RWPE1 (cell line): ENCODE measurements at regions not wholly inside any gene's neighbourhood (a gene's known extent, or its start where the extent isn't known, plus 50 kb on each side); places are given as distances from the start of the nearest gene placed in this dataset.

Experiments used
- CTCF ChIA-PET: fragments of 350-600 bp; sonication (Branson Sonifier 250); formaldehyde crosslinking; extraction: SDS; loops from one replicate; lab custom pipeline; 2021; lab: Yijun Ruan, JAX
- POLR2A ChIA-PET: fragments of 400-600 bp; formaldehyde crosslinking; extraction: SDS; loops from one replicate; lab custom pipeline; 2020; ENCODE audit warnings: antibody characterized with exemption; ENCODE audit not compliant: low non-redundant PET; lab: Yijun Ruan, JAX
- DNase-seq: peaks from one replicate; pipeline ENCODE4 v3.0.0; 2012; ENCODE audit warnings: low spot score
- H3K27ac ChIP-seq: fragments of 450-650 bp; 2 replicates; pipeline ENCODE4 v1.5.1; 2017
- CTCF ChIP-seq: fragments of 450-650 bp; conservative IDR thresholded peaks from 2 replicates; pipeline ENCODE4 v1.5.1; 2017; ENCODE audit warnings: low read depth, mild to moderate bottlenecking

- POLR2A ChIA-PET = no interaction called here
- TF ChIP-seq CTCF = no peak
- no peak overlapping the region for H3K27ac ChIP-seq
- CTCF ChIA-PET = no interaction called here
- DNase-seq = no peak
Measured at GRCh38 chr2:163541943-163542342, 193.9 kb downstream of the FIGN start.

GRCh38 chr2:163541495-163541894 lies 194.3 kb downstream of the FIGN start:
- DNase-seq = no peak
- CTCF ChIA-PET = no interaction called here
- POLR2A ChIA-PET = no interaction called here
- no peak overlapping the region for H3K27ac ChIP-seq
- no peak for TF ChIP-seq CTCF

DNA sequence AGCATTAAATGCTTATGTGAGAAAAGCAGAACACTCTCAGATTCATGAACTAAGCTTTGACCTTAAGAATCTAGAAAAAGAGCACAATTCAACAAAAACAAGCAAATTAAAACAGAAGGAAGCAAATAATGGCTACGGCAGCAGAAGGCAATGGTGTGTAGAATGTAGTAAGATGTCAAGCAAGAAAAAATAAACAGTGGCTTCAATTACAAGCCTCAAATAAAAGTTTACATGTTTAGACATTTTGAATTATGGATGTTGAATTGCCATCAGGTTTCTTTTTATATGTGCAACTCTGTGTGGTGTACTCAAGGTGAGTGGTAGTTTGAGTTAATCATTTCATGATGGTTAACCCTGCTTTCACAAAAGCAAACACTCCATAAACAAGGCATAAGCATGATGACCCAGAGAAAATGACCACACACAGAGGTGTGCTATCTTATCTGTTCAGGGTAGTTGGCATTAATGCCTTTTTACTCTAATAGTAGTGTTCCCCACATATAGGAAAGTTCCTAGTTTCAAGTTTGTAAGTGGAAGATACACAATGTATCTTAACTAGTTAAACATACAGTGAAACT lies 207.1 kb downstream of the FIGN start:
- no peak overlapping the region for H3K27ac ChIP-seq
- POLR2A ChIA-PET = no interaction called here
- no peak for TF ChIP-seq CTCF
- DNase-seq = no peak
- CTCF ChIA-PET = interaction anchor here (0.7 kb wide), 1 partner anchor 38 kb away, joined by 3 read pairs; no protein-coding TSS in a partner anchor

- DNase-seq = no peak
- POLR2A ChIA-PET = no interaction called here
- CTCF ChIA-PET = no interaction called here
- no peak overlapping the region for H3K27ac ChIP-seq
- no peak for TF ChIP-seq CTCF
Measured at GRCh38 chr2:163527381-163527780, 208.4 kb downstream of the FIGN start.

DNA sequence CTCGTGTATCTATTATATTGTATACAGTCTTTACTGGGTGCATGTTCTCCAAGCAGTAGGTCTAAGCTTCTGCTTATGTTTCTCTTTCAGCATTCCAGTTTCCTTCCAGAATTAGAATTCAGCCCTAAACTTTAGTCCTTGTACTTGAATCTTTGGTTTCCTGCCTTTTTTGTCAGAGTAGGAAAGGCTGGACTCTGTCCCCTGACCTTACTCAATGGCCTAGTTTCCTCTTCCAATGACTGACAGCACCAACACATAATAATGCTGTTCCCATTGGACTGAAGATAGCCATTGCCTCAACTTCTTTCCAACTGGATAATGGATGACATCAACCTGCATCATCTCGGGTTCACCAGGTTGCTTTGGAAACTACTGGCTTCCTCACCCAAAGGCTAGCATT lies 217.0 kb downstream of the FIGN start:
- DNase-seq = no peak
- ChIA-PET POLR2A (no interaction called here), CTCF (no interaction called here)
- TF ChIP-seq CTCF = no peak
- H3K27ac ChIP-seq = no peak overlapping the region

GRCh38 chr2:163515836-163516235 lies 220.0 kb downstream of the FIGN start:
- no peak overlapping the region for H3K27ac ChIP-seq
- ChIA-PET POLR2A (no interaction called here), CTCF (no interaction called here)
- no peak for DNase-seq
- no peak for TF ChIP-seq CTCF
